ENCODE measurements at regions not wholly inside any gene's neighbourhood (a gene's known extent, or its start where the extent isn't known, plus 50 kb on each side); places are given as distances from the start of the nearest gene placed in this dataset.

DNA sequence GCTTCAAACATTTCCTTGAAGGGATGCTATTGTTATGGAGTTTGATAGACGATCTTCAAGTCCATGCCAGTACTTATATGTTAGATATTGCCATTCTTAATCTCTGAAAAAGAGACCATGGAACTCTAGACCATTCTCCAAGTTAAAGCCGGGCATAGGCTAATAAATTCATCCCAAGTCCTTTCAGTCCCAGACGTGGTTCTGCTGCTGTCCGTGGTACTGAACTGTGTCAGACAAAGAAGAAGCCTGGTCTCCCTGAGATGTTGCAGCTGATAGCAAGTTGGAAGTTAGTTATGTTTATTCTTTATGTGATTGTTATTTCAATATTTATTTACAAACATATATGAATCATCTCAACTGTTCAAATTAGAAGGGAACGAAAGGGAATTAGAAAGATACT is 158.7 kb downstream of the NMUR2 start:
- H3K4me1 Mint-ChIP-seq = no peaks in the 10 kb centered on the region
- H3K4me3 ChIP-seq (ENCODE audit: low read depth, low read length) = no peak overlapping the region
- no peaks in the 10 kb centered on the region for H3K27me3 Mint-ChIP-seq
- no peak overlapping the region for H3K27ac Mint-ChIP-seq
- H3K4me3 Mint-ChIP-seq = no peak overlapping the region
- no peaks in the 10 kb centered on the region for H3K4me1 ChIP-seq (ENCODE audit: control insufficient read depth, insufficient read depth, low read length, poor library complexity, severe bottlenecking)
- no peaks in the 10 kb centered on the region for H3K36me3 ChIP-seq (ENCODE audit: control insufficient read depth, insufficient read depth, low read length)
- no peaks in the 10 kb centered on the region for H3K36me3 Mint-ChIP-seq
- H3K9me3 ChIP-seq (ENCODE audit: control insufficient read depth in 2 of 2, low read length in 2 of 2) = no peaks in the 10 kb centered on the region
- H3K9me3 Mint-ChIP-seq = peaks cover 0 to 5% (median 1%) of the 10 kb centered on the region in 7 donors
- H3K27ac ChIP-seq (ENCODE audit: insufficient read depth, low read length, poor library complexity, severe bottlenecking) = no peak overlapping the region
- H3K27me3 ChIP-seq (ENCODE audit: control insufficient read depth, insufficient read depth, low read length) = no peaks in the 10 kb centered on the region
- ATAC-seq (ENCODE audit: low read depth in 2 of 2) (no peak), DNase-seq (peak in 1 of 3 donors; percentile 1)

DNA sequence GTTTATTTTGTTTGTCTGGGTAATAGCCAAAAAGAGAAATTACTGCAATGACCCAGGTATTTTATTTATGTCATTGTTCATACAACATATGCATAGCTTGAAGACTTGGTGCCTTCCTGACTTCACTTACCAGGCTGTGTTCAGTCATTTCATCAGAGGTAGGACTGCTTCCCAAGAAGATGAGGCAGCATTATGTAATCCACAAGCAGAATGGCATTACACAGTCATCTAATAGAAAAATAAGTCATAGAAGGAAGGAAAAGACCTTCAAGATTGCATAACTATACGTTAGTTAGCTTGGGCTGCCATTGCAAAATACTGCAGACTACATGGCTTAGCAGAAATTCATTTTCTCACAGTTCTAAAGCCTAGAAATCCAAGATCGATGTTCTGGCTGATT is 167.5 kb downstream of the NMUR2 start:
- Mint-ChIP-seq H3K4me1 (no peaks in the 10 kb centered on the region), H3K4me3 (no peak overlapping the region), H3K27me3 (peaks cover 4% of the 10 kb centered on the region), H3K27ac (no peak overlapping the region), H3K36me3 (no peaks in the 10 kb centered on the region), H3K9me3 (peaks cover 0 to 7% (median 3%) of the 10 kb centered on the region in 7 donors)
- no peak for DNase-seq
- H3K4me1 ChIP-seq (ENCODE audit: control insufficient read depth, insufficient read depth, low read length, poor library complexity, severe bottlenecking) = no peaks in the 10 kb centered on the region
- H3K9me3 ChIP-seq (ENCODE audit: control insufficient read depth in 2 of 2, low read length in 2 of 2) = no peaks in the 10 kb centered on the region
- H3K27me3 ChIP-seq (ENCODE audit: control insufficient read depth, insufficient read depth, low read length) = no peaks in the 10 kb centered on the region
- no peak for ATAC-seq (ENCODE audit: low read depth in 2 of 2)
- H3K4me3 ChIP-seq (ENCODE audit: low read depth, low read length) = no peak overlapping the region
- no peaks in the 10 kb centered on the region for H3K36me3 ChIP-seq (ENCODE audit: control insufficient read depth, insufficient read depth, low read length)
- H3K27ac ChIP-seq (ENCODE audit: insufficient read depth, low read length, poor library complexity, severe bottlenecking) = no peak overlapping the region

DNA sequence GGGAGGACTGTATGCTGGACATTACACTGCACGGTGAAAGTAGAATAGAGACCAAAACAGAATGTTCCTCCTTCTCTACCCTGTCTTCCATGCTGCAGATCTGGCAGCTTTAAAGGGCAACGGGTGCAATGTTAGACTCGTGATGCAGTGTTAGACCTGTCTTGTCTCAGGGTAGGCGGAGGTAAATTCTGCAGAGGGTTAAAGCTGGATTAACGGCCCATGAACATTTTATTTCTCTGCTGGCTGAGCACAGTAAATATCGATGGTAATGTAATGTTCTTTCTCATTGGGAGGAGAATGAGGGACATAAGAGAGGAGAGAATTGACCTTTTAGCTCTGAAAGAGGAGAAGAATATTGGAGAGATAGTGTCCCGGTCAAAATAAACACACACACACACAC is 178.9 kb downstream of the NMUR2 start:
- H3K27me3 Mint-ChIP-seq = no peaks in the 10 kb centered on the region
- H3K36me3 Mint-ChIP-seq = no peaks in the 10 kb centered on the region
- no peak overlapping the region for H3K4me3 ChIP-seq (ENCODE audit: low read depth, low read length)
- no peak overlapping the region for H3K27ac ChIP-seq (ENCODE audit: insufficient read depth, low read length, poor library complexity, severe bottlenecking)
- H3K4me1 Mint-ChIP-seq = no peaks in the 10 kb centered on the region
- ATAC-seq (ENCODE audit: low read depth in 2 of 2) = no peak
- H3K4me1 ChIP-seq (ENCODE audit: control insufficient read depth, insufficient read depth, low read length, poor library complexity, severe bottlenecking) = no peaks in the 10 kb centered on the region
- DNase-seq = no peak
- H3K4me3 Mint-ChIP-seq = no peak overlapping the region
- H3K9me3 ChIP-seq (ENCODE audit: control insufficient read depth in 2 of 2, low read length in 2 of 2) = no peaks in the 10 kb centered on the region
- peaks cover 0 to 2% (median 0%) of the 10 kb centered on the region in 7 donors for H3K9me3 Mint-ChIP-seq
- no peak overlapping the region for H3K27ac Mint-ChIP-seq
- no peaks in the 10 kb centered on the region for H3K36me3 ChIP-seq (ENCODE audit: control insufficient read depth, insufficient read depth, low read length)
- H3K27me3 ChIP-seq (ENCODE audit: control insufficient read depth, insufficient read depth, low read length) = no peaks in the 10 kb centered on the region

DNA sequence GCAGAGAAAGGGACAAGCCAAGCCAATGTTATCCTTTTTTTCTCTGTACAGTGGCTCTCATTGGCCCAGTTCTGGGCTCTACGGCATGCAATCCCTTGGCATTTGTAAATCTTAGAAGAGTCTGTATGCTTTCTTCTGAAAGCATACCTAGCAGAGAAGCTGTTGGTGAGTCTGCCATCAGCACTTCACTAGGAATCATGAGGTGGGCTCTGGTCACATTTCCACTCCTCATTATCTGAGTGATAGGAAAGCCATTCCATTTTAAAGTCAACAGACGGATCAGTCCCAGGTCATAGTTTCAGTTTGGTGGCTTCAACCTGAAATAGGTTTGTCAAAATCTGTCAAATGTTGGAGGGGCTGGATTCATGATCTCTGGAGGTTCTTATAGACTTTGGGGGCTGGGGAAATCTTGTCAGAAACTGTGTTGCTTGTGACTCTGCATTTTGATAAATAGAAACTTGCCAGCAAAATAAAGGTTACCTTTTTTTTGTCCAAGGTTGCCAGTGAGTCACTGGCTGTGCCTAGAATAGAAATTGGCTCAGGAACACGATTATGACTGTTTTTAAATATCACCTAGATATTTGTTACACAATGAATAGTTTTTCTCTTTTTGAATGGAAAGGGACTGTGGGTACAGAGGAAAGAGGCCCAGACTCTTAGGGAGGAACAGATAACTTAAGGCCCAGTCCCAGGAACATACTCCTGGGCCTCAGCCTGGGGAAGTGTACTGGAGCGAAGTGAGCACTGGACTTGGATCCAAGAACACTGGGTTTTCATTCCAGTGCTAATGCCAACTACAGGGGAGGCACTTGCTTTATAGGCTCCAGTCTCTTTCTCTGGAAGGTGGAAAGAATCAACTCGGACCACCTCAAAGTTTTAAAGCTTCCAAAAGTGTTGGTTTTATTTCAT is 183.1 kb downstream of the NMUR2 start:
- no peak overlapping the region for H3K4me3 ChIP-seq (ENCODE audit: low read depth, low read length)
- H3K36me3 Mint-ChIP-seq = no peaks in the 10 kb centered on the region
- ATAC-seq (ENCODE audit: low read depth in 2 of 2) = no peak
- H3K9me3 ChIP-seq (ENCODE audit: control insufficient read depth in 2 of 2, low read length in 2 of 2) = no peaks in the 10 kb centered on the region
- no peaks in the 10 kb centered on the region for H3K27me3 ChIP-seq (ENCODE audit: control insufficient read depth, insufficient read depth, low read length)
- DNase-seq = no peak
- no peaks in the 10 kb centered on the region for H3K4me1 ChIP-seq (ENCODE audit: control insufficient read depth, insufficient read depth, low read length, poor library complexity, severe bottlenecking)
- no peak overlapping the region for H3K27ac ChIP-seq (ENCODE audit: insufficient read depth, low read length, poor library complexity, severe bottlenecking)
- H3K4me3 Mint-ChIP-seq = no peak overlapping the region
- H3K27me3 Mint-ChIP-seq = no peaks in the 10 kb centered on the region
- peaks cover 0 to 5% (median 0%) of the 10 kb centered on the region in 7 donors for H3K9me3 Mint-ChIP-seq
- no peaks in the 10 kb centered on the region for H3K36me3 ChIP-seq (ENCODE audit: control insufficient read depth, insufficient read depth, low read length)
- no peak overlapping the region for H3K27ac Mint-ChIP-seq
- H3K4me1 Mint-ChIP-seq = no peaks in the 10 kb centered on the region

DNA sequence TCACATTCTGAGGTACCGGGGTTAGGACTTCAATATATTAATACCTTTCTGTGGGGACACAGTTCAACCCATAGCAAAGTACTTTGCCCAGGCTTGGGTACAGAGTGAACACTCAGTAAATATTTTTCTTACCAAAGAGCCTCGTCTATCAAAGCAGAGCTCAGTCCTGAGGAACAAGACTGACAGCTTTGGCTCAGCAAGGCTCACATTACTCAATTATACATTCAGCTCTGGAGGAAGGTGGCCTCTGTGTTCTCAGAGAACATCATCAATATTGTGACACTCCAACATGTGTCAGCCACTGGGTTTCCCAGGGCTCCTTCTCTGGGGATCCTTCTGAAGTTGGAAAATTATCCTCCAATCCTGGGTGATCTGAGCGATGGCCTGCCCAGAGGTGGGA is 186.4 kb downstream of the NMUR2 start:
- H3K36me3 ChIP-seq (ENCODE audit: control insufficient read depth, insufficient read depth, low read length) = no peaks in the 10 kb centered on the region
- H3K4me1 ChIP-seq (ENCODE audit: control insufficient read depth, insufficient read depth, low read length, poor library complexity, severe bottlenecking) = no peaks in the 10 kb centered on the region
- no peak for DNase-seq
- Mint-ChIP-seq H3K4me1 (no peaks in the 10 kb centered on the region), H3K4me3 (no peak overlapping the region), H3K9me3 (peaks cover 1 to 16% (median 4%) of the 10 kb centered on the region in 7 donors), H3K36me3 (no peaks in the 10 kb centered on the region), H3K27me3 (no peaks in the 10 kb centered on the region), H3K27ac (no peak overlapping the region)
- H3K27ac ChIP-seq (ENCODE audit: insufficient read depth, low read length, poor library complexity, severe bottlenecking) = no peak overlapping the region
- H3K27me3 ChIP-seq (ENCODE audit: control insufficient read depth, insufficient read depth, low read length) = no peaks in the 10 kb centered on the region
- H3K9me3 ChIP-seq (ENCODE audit: control insufficient read depth in 2 of 2, low read length in 2 of 2) = no peaks in the 10 kb centered on the region
- no peak for ATAC-seq (ENCODE audit: low read depth in 2 of 2)
- H3K4me3 ChIP-seq (ENCODE audit: low read depth, low read length) = no peak overlapping the region

DNA sequence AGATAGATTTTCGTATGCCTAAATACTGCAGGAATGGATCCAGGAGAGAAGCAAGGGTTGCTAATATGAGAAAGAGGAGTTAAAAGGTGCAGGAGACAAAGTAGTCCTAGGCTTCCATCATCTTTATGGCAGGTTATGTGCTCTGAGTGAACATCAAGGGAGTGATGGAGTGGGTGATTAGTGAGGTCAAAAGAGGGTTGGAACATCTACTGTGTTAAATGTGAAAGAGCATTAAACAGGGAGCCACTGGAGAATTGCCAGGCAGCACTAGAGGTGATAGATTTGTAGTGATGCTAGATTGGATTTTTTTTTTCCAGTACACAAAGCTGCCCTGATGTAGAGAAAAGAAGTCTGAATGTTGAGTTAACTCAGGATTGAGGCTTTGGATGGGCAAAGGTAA is 199.3 kb downstream of the NMUR2 start:
- Histone ChIP-seq H3K4me1 (ENCODE audit: control insufficient read depth, insufficient read depth, low read length, poor library complexity, severe bottlenecking) (no peaks in the 10 kb centered on the region), H3K27me3 (ENCODE audit: control insufficient read depth, insufficient read depth, low read length) (no peaks in the 10 kb centered on the region), H3K27ac (ENCODE audit: insufficient read depth, low read length, poor library complexity, severe bottlenecking) (no peak overlapping the region), H3K4me3 (ENCODE audit: low read depth, low read length) (no peak overlapping the region), H3K36me3 (ENCODE audit: control insufficient read depth, insufficient read depth, low read length) (no peaks in the 10 kb centered on the region), H3K9me3 (ENCODE audit: control insufficient read depth in 2 of 2, low read length in 2 of 2) (no peaks in the 10 kb centered on the region)
- no peak for DNase-seq
- H3K27me3 Mint-ChIP-seq = no peaks in the 10 kb centered on the region
- H3K36me3 Mint-ChIP-seq = no peaks in the 10 kb centered on the region
- no peak overlapping the region for H3K4me3 Mint-ChIP-seq
- no peaks in the 10 kb centered on the region for H3K9me3 Mint-ChIP-seq
- no peaks in the 10 kb centered on the region for H3K4me1 Mint-ChIP-seq
- ATAC-seq (ENCODE audit: low read depth in 2 of 2) = no peak
- H3K27ac Mint-ChIP-seq = no peak overlapping the region

DNA sequence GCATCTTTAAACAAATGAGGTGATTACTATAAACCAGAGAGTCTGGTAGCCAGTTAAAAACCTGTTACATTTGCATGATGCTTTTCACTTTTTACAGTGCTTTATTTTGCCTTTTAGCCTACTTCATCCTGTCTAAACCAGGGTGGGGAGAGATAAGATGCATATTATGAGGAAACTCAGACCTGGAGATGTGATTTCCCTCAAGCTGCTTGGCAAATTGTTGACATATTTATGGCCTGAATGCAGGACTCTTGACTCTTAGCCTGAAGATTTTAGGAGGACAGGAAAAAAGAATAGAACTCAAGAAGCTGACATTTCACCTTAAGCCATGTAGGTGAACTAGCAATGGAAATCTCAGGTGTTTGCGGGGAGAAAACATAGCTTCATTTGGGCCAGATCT is 202.8 kb downstream of the NMUR2 start:
- Histone ChIP-seq H3K4me1 (ENCODE audit: control insufficient read depth, insufficient read depth, low read length, poor library complexity, severe bottlenecking) (no peaks in the 10 kb centered on the region), H3K27me3 (ENCODE audit: control insufficient read depth, insufficient read depth, low read length) (no peaks in the 10 kb centered on the region), H3K27ac (ENCODE audit: insufficient read depth, low read length, poor library complexity, severe bottlenecking) (no peak overlapping the region), H3K9me3 (ENCODE audit: control insufficient read depth in 2 of 2, low read length in 2 of 2) (no peaks in the 10 kb centered on the region), H3K36me3 (ENCODE audit: control insufficient read depth, insufficient read depth, low read length) (no peaks in the 10 kb centered on the region), H3K4me3 (ENCODE audit: low read depth, low read length) (no peak overlapping the region)
- ATAC-seq (ENCODE audit: low read depth in 2 of 2) (no peak), DNase-seq (no peak)
- Mint-ChIP-seq H3K27me3 (no peaks in the 10 kb centered on the region), H3K36me3 (no peaks in the 10 kb centered on the region), H3K9me3 (peaks cover 0 to 2% (median 0%) of the 10 kb centered on the region in 7 donors), H3K27ac (no peak overlapping the region), H3K4me3 (no peak overlapping the region), H3K4me1 (no peaks in the 10 kb centered on the region)

Measured in CD4-positive, CD25-positive, alpha-beta regulatory T cell (primary cell).